ENCODE measurements at regions not wholly inside any gene's neighbourhood (a gene's known extent, or its start where the extent isn't known, plus 50 kb on each side); places are given as distances from the start of the nearest gene placed in this dataset.

- Histone ChIP-seq H3K4me2 (ENCODE audit: insufficient read depth, low read length, poor library complexity, severe bottlenecking) (no peak overlapping the region), H2AFZ (ENCODE audit: low read length) (no peak overlapping the region), H3K9me3 (replicated peaks in 1 of 2; ENCODE audit: control insufficient read depth in 2 of 2, insufficient read depth in 1 of 2, low read depth in 1 of 2, low read length in 2 of 2) (peaks cover 0 to under 1% of the 10 kb centered on the region in 2 donors), H2BK15ac (ENCODE audit: low read length) (no peak overlapping the region), H3K9ac (ENCODE audit: low read depth, low read length, poor library complexity) (no peak overlapping the region), H2BK5ac (ENCODE audit: low read length) (no peak overlapping the region), H3K4ac (ENCODE audit: low read length) (no peak overlapping the region), H3K14ac (ENCODE audit: low read length) (no peak overlapping the region), H3K23ac (ENCODE audit: low read depth, low read length, poor library complexity) (no peak overlapping the region), H3K36me3 (replicated peaks in 1 of 2; ENCODE audit: control insufficient read depth in 2 of 2, insufficient read depth in 2 of 2, low read length in 2 of 2) (no peaks in the 10 kb centered on the region), H3K4me1 (ENCODE audit: control insufficient read depth in 2 of 2, insufficient read depth in 1 of 2, low read depth in 1 of 2, low read length in 2 of 2) (no peaks in the 10 kb centered on the region), H4K8ac (ENCODE audit: low read depth, low read length) (no peak overlapping the region), H3K4me3 (ENCODE audit: low read length in 2 of 2) (no peak overlapping the region), H3K27me3 (ENCODE audit: control insufficient read depth in 3 of 3, insufficient read depth in 3 of 3, low read depth in 1 of 3, low read length in 3 of 3) (peaks cover 0 to 3% (median 0%) of the 10 kb centered on the region in 3 experiments), H2AK5ac (ENCODE audit: low read depth, low read length) (no peak overlapping the region), H3K27ac (replicated peaks; ENCODE audit: low read length) (no peak overlapping the region), H2BK120ac (ENCODE audit: low read depth, low read length) (no peak overlapping the region), H4K91ac (ENCODE audit: low read depth, low read length, poor library complexity) (no peak overlapping the region), H2BK12ac (ENCODE audit: low read length) (no peak overlapping the region), H3K79me1 (ENCODE audit: low read depth, low read length) (no peaks in the 10 kb centered on the region), H3K18ac (ENCODE audit: low read length) (no peak overlapping the region)
- DNase-seq (ENCODE audit: low spot score) = no peak
- no CpG with 5 or more reads among the region's 1 CpG for WGBS, 2 donors (ENCODE audit: extremely low coverage in 2 of 2, insufficient read length in 2 of 2, insufficient replicate concordance in 1 of 2)
Observed at GRCh38 chr21:32112195-32112594, 166.7 kb downstream of the MIS18A start.

GRCh38 chr21:32108566-32108965, 170.3 kb downstream of the MIS18A start:
- Histone ChIP-seq H3K4me2 (ENCODE audit: insufficient read depth, low read length, poor library complexity, severe bottlenecking) (no peak overlapping the region), H3K18ac (ENCODE audit: low read length) (no peak overlapping the region), H3K27me3 (ENCODE audit: control insufficient read depth in 3 of 3, insufficient read depth in 3 of 3, low read depth in 1 of 3, low read length in 3 of 3) (peaks cover 0 to 3% (median 0%) of the 10 kb centered on the region in 3 experiments), H3K9me3 (replicated peaks in 1 of 2; ENCODE audit: control insufficient read depth in 2 of 2, insufficient read depth in 1 of 2, low read depth in 1 of 2, low read length in 2 of 2) (peaks cover 5 to 6% of the 10 kb centered on the region in 2 donors), H3K9ac (ENCODE audit: low read depth, low read length, poor library complexity) (no peak overlapping the region), H3K27ac (replicated peaks; ENCODE audit: low read length) (no peak overlapping the region), H2AK5ac (ENCODE audit: low read depth, low read length) (no peak overlapping the region), H4K91ac (ENCODE audit: low read depth, low read length, poor library complexity) (no peak overlapping the region), H2AFZ (ENCODE audit: low read length) (no peak overlapping the region), H3K14ac (ENCODE audit: low read length) (no peak overlapping the region), H2BK12ac (ENCODE audit: low read length) (no peak overlapping the region), H4K8ac (ENCODE audit: low read depth, low read length) (no peak overlapping the region), H3K36me3 (replicated peaks in 1 of 2; ENCODE audit: control insufficient read depth in 2 of 2, insufficient read depth in 2 of 2, low read length in 2 of 2) (no peaks in the 10 kb centered on the region), H2BK15ac (ENCODE audit: low read length) (no peak overlapping the region), H3K4ac (ENCODE audit: low read length) (no peak overlapping the region), H3K23ac (ENCODE audit: low read depth, low read length, poor library complexity) (no peak overlapping the region), H3K4me3 (ENCODE audit: low read length in 2 of 2) (no peak overlapping the region), H3K4me1 (ENCODE audit: control insufficient read depth in 2 of 2, insufficient read depth in 1 of 2, low read depth in 1 of 2, low read length in 2 of 2) (no peaks in the 10 kb centered on the region), H2BK120ac (ENCODE audit: low read depth, low read length) (no peak overlapping the region), H2BK5ac (ENCODE audit: low read length) (no peak overlapping the region), H3K79me1 (ENCODE audit: low read depth, low read length) (no peaks in the 10 kb centered on the region)
- no CpG with 5 or more reads among the region's 2 CpGs for WGBS, 2 donors (ENCODE audit: extremely low coverage in 2 of 2, insufficient read length in 2 of 2, insufficient replicate concordance in 1 of 2)
- DNase-seq (ENCODE audit: low spot score) = no peak

GRCh38 chr21:32103361-32103760, 175.5 kb downstream of the MIS18A start:
- no peak overlapping the region for H2AK5ac ChIP-seq (ENCODE audit: low read depth, low read length)
- no peaks in the 10 kb centered on the region for H3K36me3 ChIP-seq (replicated peaks in 1 of 2; ENCODE audit: control insufficient read depth in 2 of 2, insufficient read depth in 2 of 2, low read length in 2 of 2)
- WGBS, 2 donors (ENCODE audit: extremely low coverage in 2 of 2, insufficient read length in 2 of 2, insufficient replicate concordance in 1 of 2) = no CpG with 5 or more reads among the region's 1 CpG
- H3K23ac ChIP-seq (ENCODE audit: low read depth, low read length, poor library complexity) = no peak overlapping the region
- peaks cover 5 to 6% of the 10 kb centered on the region in 2 donors for H3K9me3 ChIP-seq (replicated peaks in 1 of 2; ENCODE audit: control insufficient read depth in 2 of 2, insufficient read depth in 1 of 2, low read depth in 1 of 2, low read length in 2 of 2)
- H4K8ac ChIP-seq (ENCODE audit: low read depth, low read length) = no peak overlapping the region
- DNase-seq (ENCODE audit: low spot score) = no peak
- H3K27ac ChIP-seq (replicated peaks; ENCODE audit: low read length) = no peak overlapping the region
- H3K9ac ChIP-seq (ENCODE audit: low read depth, low read length, poor library complexity) = no peak overlapping the region
- H3K4ac ChIP-seq (ENCODE audit: low read length) = no peak overlapping the region
- no peak overlapping the region for H3K18ac ChIP-seq (ENCODE audit: low read length)
- no peak overlapping the region for H2BK15ac ChIP-seq (ENCODE audit: low read length)
- H3K27me3 ChIP-seq (ENCODE audit: control insufficient read depth in 3 of 3, insufficient read depth in 3 of 3, low read depth in 1 of 3, low read length in 3 of 3) = peaks cover 0 to 2% (median 0%) of the 10 kb centered on the region in 3 experiments
- H2BK12ac ChIP-seq (ENCODE audit: low read length) = no peak overlapping the region
- H3K4me1 ChIP-seq (ENCODE audit: control insufficient read depth in 2 of 2, insufficient read depth in 1 of 2, low read depth in 1 of 2, low read length in 2 of 2) = peaks cover 0 to 1% of the 10 kb centered on the region in 2 donors
- no peak overlapping the region for H3K4me3 ChIP-seq (ENCODE audit: low read length in 2 of 2)
- no peak overlapping the region for H2AFZ ChIP-seq (ENCODE audit: low read length)
- no peak overlapping the region for H2BK5ac ChIP-seq (ENCODE audit: low read length)
- no peaks in the 10 kb centered on the region for H3K79me1 ChIP-seq (ENCODE audit: low read depth, low read length)
- no peak overlapping the region for H4K91ac ChIP-seq (ENCODE audit: low read depth, low read length, poor library complexity)
- H3K14ac ChIP-seq (ENCODE audit: low read length) = no peak overlapping the region
- H2BK120ac ChIP-seq (ENCODE audit: low read depth, low read length) = no peak overlapping the region
- no peak overlapping the region for H3K4me2 ChIP-seq (ENCODE audit: insufficient read depth, low read length, poor library complexity, severe bottlenecking)

- Histone ChIP-seq H3K14ac (ENCODE audit: low read length) (no peak overlapping the region), H4K91ac (ENCODE audit: low read depth, low read length, poor library complexity) (no peak overlapping the region), H3K4me1 (ENCODE audit: control insufficient read depth in 2 of 2, insufficient read depth in 1 of 2, low read depth in 1 of 2, low read length in 2 of 2) (peaks cover 0 to 1% of the 10 kb centered on the region in 2 donors), H3K36me3 (replicated peaks in 1 of 2; ENCODE audit: control insufficient read depth in 2 of 2, insufficient read depth in 2 of 2, low read length in 2 of 2) (no peaks in the 10 kb centered on the region), H3K27me3 (ENCODE audit: control insufficient read depth in 3 of 3, insufficient read depth in 3 of 3, low read depth in 1 of 3, low read length in 3 of 3) (peaks cover 0 to 2% (median 0%) of the 10 kb centered on the region in 3 experiments), H3K4ac (ENCODE audit: low read length) (no peak overlapping the region), H2BK5ac (ENCODE audit: low read length) (no peak overlapping the region), H3K79me1 (ENCODE audit: low read depth, low read length) (no peaks in the 10 kb centered on the region), H2BK120ac (ENCODE audit: low read depth, low read length) (no peak overlapping the region), H2AK5ac (ENCODE audit: low read depth, low read length) (no peak overlapping the region), H3K4me3 (ENCODE audit: low read length in 2 of 2) (no peak overlapping the region), H4K8ac (ENCODE audit: low read depth, low read length) (no peak overlapping the region), H3K9me3 (replicated peaks in 1 of 2; ENCODE audit: control insufficient read depth in 2 of 2, insufficient read depth in 1 of 2, low read depth in 1 of 2, low read length in 2 of 2) (peaks cover 5 to 6% of the 10 kb centered on the region in 2 donors), H3K4me2 (ENCODE audit: insufficient read depth, low read length, poor library complexity, severe bottlenecking) (no peak overlapping the region), H3K27ac (replicated peaks; ENCODE audit: low read length) (no peak overlapping the region), H2BK15ac (ENCODE audit: low read length) (no peak overlapping the region), H3K18ac (ENCODE audit: low read length) (no peak overlapping the region), H3K23ac (ENCODE audit: low read depth, low read length, poor library complexity) (no peak overlapping the region), H2AFZ (ENCODE audit: low read length) (no peak overlapping the region), H2BK12ac (ENCODE audit: low read length) (no peak overlapping the region), H3K9ac (ENCODE audit: low read depth, low read length, poor library complexity) (no peak overlapping the region)
- WGBS, 2 donors (ENCODE audit: extremely low coverage in 2 of 2, insufficient read length in 2 of 2, insufficient replicate concordance in 1 of 2) = no CpG with 5 or more reads among the region's 1 CpG
- DNase-seq (ENCODE audit: low spot score) = no peak
Observed at GRCh38 chr21:32102426-32102825, 176.4 kb downstream of the MIS18A start.
